Medulla oblongata (tissue), 1 donor: ENCODE measurements at regions not wholly inside any gene's neighbourhood (a gene's known extent, or its start where the extent isn't known, plus 50 kb on each side); places are given as distances from the start of the nearest gene placed in this dataset.
"Not testable (repeated sequence)": the region's sequence is repeated elsewhere in the genome, so short reads cannot be mapped to it uniquely, and the experiment has no call there.

Experiments used
- DNase-seq: peaks from one replicate; pipeline ENCODE4 v3.0.0-alpha.2; 2015; ENCODE audit errors: extremely low spot score

DNA sequence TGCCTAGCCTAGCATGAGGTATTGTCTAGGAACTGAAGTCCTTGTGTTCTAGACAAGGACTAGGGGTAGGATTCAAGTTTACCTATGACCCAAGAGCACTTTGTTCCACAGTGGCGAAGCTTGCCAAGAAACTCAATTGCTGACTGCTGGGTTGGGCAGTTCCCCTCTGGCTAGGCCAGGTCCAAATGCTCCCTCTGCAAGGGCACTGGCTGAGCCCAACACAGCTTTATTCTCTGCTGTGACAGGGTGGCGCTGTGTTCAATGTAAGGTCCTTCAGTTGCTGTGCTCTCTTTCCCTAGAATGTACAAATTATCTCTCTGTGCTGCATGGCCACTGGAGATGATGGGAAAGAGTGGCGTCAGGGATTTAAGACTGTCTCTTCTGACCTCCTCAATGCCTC, 950.8 kb downstream of the HACE1 start:
- DNase-seq: no peak

- no peak for DNase-seq
Measured at GRCh38 chr6:103895136-103895535, 964.6 kb downstream of the HACE1 start.

DNA sequence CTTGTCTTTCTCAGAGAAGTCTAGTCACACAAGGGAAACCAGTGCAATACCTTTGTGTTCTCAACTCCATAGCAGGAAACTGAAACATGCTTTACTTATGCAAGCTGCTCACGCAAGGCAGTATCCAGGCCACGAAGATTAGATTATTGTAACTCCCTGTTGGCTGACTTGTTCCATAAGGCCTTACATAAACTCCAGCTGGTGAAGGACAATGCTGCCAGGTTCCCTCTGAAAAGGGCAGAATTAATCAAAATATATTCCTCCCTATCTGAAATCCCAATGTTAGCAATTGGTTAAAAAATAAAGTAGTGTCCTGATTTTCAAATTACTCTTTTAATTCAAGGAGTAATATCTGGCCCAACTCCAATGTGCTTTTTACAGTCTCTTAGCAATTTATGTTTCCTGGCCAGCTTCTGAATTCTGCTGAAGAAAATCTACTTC, 966.6 kb downstream of the HACE1 start:
- no peak for DNase-seq

DNA sequence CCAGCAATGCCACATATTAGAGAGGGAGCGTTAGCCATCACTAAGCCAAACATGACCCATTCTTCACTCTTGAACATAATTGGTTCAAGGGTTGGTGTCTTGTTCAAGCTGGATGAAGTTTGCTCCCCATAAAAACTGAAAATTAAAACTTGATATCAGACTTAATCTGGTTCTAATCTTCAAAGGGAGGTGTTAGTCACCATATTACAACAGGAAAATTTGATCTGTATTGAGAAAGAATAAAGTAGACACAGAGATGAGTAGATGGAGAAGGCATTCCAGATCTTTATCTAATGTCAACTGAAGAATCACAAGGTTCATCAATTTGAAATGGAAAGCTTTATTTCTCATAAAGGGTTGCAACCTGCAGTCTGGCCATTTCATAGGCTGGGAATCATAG, 972.8 kb downstream of the HACE1 start:
- DNase-seq: no peak

DNA sequence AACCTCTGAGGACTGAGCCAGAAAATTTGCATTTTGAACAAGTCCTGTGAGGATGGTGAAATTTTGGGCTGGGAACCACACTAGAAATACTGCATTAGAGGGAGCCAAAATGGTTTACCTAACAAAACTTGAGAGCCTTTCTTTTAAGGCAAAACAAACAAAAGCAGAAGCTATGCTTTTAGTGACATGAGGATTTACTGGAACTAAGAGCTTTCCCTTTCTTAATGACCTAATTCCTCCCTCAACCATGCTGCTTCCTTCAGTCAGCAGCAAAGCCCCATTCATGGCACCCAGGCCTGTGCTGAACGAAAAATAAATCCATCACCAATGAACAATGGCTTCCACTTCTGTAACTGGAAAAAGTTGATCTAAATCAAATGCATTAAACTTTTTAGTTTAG, 974.3 kb downstream of the HACE1 start:
- DNase-seq: no peak

- no peak for DNase-seq
Measured at GRCh38 chr6:103879800-103880199, 979.9 kb downstream of the HACE1 start.

DNA sequence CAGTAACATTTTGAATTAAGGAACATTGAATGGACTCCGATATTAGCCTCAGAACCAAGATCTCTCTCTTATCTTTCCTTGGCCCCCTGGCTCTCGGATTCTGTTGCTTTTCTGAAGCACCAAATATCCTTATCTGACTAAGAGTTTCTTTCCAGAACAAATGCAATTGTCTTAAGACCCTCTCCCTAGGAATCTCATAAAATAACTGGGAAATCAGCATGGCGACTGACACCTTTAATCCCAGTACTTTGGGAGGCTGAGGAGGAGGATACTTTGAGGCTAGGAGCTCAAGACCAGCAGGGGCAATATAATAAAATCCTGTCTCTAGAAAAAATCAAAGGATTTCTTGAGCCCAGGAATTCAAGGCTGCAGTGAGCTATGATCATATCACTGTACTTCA, 984.5 kb downstream of the HACE1 start:
- DNase-seq: no peak

- DNase-seq: no peak
Measured at GRCh38 chr6:103874575-103874974, 985.1 kb downstream of the HACE1 start.

DNA sequence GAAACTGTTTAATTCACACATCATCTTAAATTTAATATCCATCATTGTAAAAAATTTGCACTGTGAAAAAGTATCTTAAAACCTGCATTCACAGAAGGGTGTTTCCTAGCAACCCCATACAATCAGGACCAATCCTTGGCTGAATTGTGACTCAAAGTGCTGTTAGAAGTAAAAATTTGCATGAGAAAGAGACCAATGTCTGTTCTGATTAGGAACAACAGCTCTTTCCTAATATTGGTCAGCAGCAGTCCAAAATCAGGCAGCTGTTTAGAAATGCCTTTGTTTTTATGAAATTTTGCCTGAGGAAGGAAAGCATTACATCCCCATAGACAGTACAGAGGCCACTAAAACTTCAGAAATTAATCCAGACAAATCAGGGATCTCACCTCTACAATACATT, 987.0 kb downstream of the HACE1 start:
- DNase-seq: no peak

DNA sequence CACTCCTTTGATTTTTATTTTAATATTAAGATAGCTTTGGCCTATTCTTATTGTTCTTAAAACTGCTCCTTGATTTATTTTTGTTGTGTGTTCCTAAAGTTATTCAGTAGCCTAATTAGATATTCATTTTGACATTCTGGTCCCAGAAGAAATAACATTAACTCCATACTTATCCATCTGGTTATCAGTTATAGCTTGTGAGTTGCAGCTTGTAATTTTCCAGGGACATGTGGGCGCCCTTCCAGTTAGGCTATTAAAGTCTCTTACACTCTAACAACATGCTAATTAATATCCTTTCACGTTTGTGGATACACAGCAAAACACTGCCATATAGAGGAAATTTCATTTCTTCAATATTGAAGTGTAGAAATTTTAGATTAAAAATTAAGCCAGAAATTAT, 987.5 kb downstream of the HACE1 start:
- DNase-seq: no peak

DNA sequence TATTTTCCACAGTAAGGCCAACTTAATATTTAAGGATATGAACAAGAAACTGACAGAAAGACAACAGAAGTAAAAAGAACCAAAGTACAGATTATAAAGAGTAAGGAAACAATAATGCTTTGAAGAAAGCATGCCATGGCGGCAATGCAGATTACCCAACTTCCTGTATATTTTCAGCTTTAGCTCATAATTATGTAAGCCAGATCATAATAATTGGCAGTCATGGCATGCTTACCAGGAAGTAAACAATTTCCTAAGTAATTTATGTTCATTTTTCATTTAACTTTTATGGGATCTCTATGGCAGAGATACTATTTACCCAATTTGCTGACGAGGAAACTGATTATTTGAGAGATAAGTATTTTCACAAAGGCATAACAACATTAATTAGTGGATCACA, 988.7 kb downstream of the HACE1 start:
- DNase-seq: no peak

DNA sequence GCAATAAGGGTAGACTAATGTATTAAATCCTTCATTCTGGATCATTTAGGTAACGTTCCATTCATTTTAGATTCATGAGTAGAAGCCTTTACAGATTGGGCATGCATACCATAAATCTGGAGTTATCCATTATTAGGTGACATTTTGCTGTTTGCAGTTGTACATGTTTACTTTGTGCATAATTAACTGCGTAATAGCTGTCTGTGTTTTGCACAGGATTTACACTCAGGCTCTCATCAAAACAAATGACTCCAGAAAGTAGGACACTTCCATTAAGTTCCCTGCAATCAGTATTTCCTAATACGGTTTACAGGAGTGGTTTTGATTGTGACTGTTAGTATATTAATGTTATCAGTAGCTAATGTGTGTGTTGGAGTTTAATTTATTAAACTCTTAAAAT, 997.4 kb downstream of the HACE1 start:
- DNase-seq: no peak

- DNase-seq: no peak
Measured at GRCh38 chr6:103858003-103858402, 1001.7 kb downstream of the HACE1 start.

GRCh38 chr6:103855750-103856149, 1004.0 kb downstream of the HACE1 start:
- no peak for DNase-seq

- DNase-seq: no peak
Measured at GRCh38 chr6:103854059-103854458, 1005.7 kb downstream of the HACE1 start.

- DNase-seq: no peak
Measured at GRCh38 chr6:103838457-103838856, 1021.3 kb downstream of the HACE1 start.

GRCh38 chr6:103826209-103826608, 1033.5 kb downstream of the HACE1 start:
- no peak for DNase-seq

- DNase-seq: no peak
Measured at GRCh38 chr6:103820148-103820547, 1039.6 kb downstream of the HACE1 start.

DNA sequence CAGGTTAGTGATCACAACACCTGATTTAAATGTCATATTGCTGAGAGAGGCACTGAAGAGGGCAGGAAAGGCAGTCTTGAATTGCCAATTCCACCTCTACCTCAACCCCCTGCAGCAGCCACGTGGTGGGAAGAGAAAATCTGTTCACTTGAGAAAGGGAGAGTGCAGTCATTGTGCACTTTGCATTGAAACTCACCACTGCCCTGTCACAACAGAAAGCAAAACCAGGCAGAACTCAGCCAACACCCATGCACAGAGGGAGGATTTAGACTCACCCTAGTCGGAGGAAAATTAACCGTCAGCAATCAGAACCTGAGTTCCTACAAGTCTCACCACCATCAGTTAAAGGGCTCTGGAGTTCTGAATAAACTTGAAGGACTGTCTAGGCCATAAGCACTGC, 1040.2 kb downstream of the HACE1 start:
- no peak for DNase-seq

DNA sequence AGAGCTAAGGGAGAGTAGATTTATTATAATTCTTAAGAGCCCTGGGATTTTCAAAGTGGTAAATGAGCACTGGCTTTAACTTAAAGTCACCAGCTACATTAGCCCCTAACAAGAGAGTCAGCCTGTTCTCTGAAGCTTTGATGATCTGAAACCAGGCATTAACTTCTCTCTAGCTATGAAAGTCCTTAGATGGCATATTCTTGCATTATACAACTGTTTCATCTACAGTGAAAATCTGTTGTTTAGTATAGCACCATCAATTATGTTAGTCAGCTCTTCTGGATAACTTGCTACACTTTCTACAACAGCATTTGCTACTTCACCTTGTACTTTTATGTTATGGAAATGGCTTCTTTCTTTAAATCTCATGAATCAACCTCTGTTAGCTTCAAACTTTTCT, 1046.7 kb downstream of the HACE1 start:
- no peak for DNase-seq

- not testable (repeated sequence) for DNase-seq
Measured at GRCh38 chr6:103801901-103802479, 1057.7 kb downstream of the HACE1 start.

DNA sequence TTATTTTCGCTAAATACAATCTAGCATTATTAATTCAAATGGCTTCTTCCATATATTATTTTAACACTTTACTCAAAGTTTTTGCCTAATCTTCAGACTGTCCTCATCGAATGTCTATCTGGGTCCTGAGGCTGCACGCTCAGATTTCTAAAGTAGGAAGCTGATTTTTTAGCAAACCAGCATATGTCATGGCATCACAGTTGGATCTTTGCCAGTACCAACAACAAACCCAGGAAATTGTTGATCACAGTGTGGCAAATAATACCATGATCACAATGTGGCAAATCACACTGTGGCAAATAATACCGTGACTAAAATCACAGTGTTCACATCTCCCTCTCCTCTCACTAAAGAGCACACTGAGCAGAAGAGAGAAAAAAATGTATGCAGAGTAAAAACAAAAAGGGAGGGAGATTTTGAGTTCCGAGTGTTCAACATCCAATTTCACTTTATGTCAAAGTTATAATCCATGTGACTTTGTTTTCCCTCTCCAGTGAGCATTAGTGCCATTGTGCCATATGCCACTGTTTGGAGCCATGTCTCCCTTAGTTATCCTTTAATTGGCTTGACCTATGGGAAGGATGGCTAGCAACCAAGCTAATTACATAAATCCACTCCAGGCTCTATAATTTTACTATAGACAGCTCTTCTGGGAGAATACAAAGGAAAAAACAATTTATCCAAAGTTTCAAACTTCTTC, 1059.6 kb downstream of the HACE1 start:
- DNase-seq: no peak

DNA sequence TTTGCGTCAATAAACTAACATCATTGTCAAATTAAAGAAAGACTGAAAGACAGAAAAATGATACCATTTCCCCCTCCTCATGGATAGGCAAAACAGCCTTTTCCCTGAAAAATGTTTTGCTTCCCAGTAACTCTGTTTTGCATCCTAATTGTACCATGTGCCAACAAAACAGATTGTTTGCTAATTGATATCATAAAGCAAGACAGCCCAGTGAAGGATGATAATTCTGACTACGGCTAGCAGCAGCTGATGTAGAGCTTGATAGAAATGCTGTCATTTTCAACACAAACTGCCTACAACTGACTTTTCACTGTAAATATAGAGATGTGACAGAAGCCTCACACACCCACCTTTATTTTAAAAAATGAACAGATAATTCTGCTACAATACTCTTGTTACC, 1061.6 kb downstream of the HACE1 start:
- no peak for DNase-seq

- DNase-seq: no peak
Measured at GRCh38 chr6:103797738-103798137, 1062.0 kb downstream of the HACE1 start.
